ENCODE measurements at regions not wholly inside any gene's neighbourhood (a gene's known extent, or its start where the extent isn't known, plus 50 kb on each side); places are given as distances from the start of the nearest gene placed in this dataset.

DNA sequence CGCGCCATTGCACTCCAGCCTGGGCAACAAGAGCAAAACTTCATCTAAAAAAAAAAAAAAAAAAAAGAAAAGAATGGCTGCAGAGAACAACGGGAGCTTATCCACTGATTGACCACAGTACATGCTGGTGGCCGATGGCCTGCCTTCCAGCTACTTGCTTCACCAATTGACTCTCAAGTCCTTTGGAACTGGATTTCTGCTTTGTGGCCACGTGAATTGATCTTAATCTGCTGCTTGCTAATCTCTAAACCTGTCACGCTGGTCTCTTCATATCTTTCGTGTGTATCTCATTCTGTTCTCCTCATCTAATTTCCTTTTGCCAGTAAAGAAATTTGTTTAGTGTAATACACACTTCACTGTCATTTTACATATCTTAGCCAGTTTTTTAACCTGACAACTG is 512.5 kb upstream of the CNTNAP5 start:
- Histone ChIP-seq H3K79me2 (ENCODE audit: control insufficient read depth, insufficient read depth, low read length) (no peaks in the 10 kb centered on the region), H3K27ac (ENCODE audit: control insufficient read depth, insufficient read depth) (no peak overlapping the region), H3K4me1 (ENCODE audit: control insufficient read depth, insufficient read depth, low read length) (no peaks in the 10 kb centered on the region), H3K9me3 (replicated peaks; ENCODE audit: control insufficient read depth, insufficient read depth, low read length) (no peaks in the 10 kb centered on the region), H3K36me3 (ENCODE audit: control insufficient read depth in 2 of 2, insufficient read depth in 2 of 2, low read length in 1 of 2) (no peaks in the 10 kb centered on the region), H4K20me1 (ENCODE audit: control insufficient read depth, insufficient read depth) (no peaks in the 10 kb centered on the region), H3K4me3 (no peak overlapping the region), H3K4me2 (ENCODE audit: control insufficient read depth, insufficient read depth) (no peak overlapping the region), H3K27me3 (replicated peaks in 1 of 2; ENCODE audit: control insufficient read depth in 2 of 2, insufficient read depth in 2 of 2, low read length in 1 of 2) (no peaks in the 10 kb centered on the region), H3K9ac (ENCODE audit: control insufficient read depth, insufficient read depth, low read length) (no peak overlapping the region), H2AFZ (ENCODE audit: control insufficient read depth, low read depth, low read length) (no peak overlapping the region)
- no TSS peak for BruUV-seq (replicated peaks)
- CTCF ChIA-PET, result no interaction called here
- SMC1A ChIA-PET (ENCODE audit: uncharacterized antibody, unreplicated experiment), result no interaction called here
- DNase-seq (ENCODE audit: low read depth, low spot score) (no peak), ATAC-seq (no peak), FAIRE-seq (no peak)
- intact Hi-C loops (cut with micrococcal nuclease; ENCODE audit: unreplicated experiment), result no loop called here
- in situ Hi-C loops (cut with MboI), result no loop called here
- RAD21 ChIA-PET (ENCODE audit: unreplicated experiment), result no interaction called here
- POLR2A ChIA-PET, result interaction anchor here (0.7 kb wide), 1 partner anchor 17 kb away, joined by 5 read pairs; no protein-coding TSS in a partner anchor
- WGBS (ENCODE audit: insufficient coverage, insufficient replicate concordance, low lambda C conversion rate, missing lambda C conversion rate), result 19% methylated on average over 7 of the region's 7 CpGs
- TF ChIP-seq POLR2AphosphoS2 (IDR thresholded peaks at IDR 0.05; ENCODE audit: low read depth, low read length) (no peak), SRF (IDR thresholded peaks at IDR 0.05; ENCODE audit: low read depth in 2 of 2, low read length in 2 of 2) (no peak), NFXL1 (IDR thresholded peaks at IDR 0.05; ENCODE audit: borderline replicate concordance) (no peak)
- TF ChIP-seq, protein P1, sequence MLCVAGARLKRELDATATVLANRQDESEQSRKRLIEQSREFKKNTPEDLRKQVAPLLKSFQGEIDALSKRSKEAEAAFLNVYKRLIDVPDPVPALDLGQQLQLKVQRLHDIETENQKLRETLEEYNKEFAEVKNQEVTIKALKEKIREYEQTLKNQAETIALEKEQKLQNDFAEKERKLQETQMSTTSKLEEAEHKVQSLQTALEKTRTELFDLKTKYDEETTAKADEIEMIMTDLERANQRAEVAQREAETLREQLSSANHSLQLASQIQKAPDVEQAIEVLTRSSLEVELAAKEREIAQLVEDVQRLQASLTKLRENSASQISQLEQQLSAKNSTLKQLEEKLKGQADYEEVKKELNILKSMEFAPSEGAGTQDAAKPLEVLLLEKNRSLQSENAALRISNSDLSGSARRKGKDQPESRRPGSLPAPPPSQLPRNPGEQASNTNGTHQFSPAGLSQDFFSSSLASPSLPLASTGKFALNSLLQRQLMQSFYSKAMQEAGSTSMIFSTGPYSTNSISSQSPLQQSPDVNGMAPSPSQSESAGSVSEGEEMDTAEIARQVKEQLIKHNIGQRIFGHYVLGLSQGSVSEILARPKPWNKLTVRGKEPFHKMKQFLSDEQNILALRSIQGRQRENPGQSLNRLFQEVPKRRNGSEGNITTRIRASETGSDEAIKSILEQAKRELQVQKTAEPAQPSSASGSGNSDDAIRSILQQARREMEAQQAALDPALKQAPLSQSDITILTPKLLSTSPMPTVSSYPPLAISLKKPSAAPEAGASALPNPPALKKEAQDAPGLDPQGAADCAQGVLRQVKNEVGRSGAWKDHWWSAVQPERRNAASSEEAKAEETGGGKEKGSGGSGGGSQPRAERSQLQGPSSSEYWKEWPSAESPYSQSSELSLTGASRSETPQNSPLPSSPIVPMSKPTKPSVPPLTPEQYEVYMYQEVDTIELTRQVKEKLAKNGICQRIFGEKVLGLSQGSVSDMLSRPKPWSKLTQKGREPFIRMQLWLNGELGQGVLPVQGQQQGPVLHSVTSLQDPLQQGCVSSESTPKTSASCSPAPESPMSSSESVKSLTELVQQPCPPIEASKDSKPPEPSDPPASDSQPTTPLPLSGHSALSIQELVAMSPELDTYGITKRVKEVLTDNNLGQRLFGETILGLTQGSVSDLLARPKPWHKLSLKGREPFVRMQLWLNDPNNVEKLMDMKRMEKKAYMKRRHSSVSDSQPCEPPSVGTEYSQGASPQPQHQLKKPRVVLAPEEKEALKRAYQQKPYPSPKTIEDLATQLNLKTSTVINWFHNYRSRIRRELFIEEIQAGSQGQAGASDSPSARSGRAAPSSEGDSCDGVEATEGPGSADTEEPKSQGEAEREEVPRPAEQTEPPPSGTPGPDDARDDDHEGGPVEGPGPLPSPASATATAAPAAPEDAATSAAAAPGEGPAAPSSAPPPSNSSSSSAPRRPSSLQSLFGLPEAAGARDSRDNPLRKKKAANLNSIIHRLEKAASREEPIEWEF (IDR thresholded peaks at IDR 0.05; ENCODE audit: insufficient replicate concordance, low read depth, low read length), result no peak
